Suprapubic skin (tissue), 4 donors: ENCODE measurements at regions not wholly inside any gene's neighbourhood (a gene's known extent, or its start where the extent isn't known, plus 50 kb on each side); places are given as distances from the start of the nearest gene placed in this dataset.

Experiments used
- EP300 ChIP-seq: sonication (generic); formaldehyde crosslinking; IDR thresholded peaks from one replicate; pipeline ENCODE4 v1.6.1; 2017; ENCODE audit warnings: antibody characterized with exemption
- POLR2A ChIP-seq, 2 donors: fragments of 450-650 bp; IDR thresholded peaks; one replicate each; pipeline ENCODE4 v1.6.1; 2017; ENCODE audit warnings: antibody characterized with exemption in 2 of 2, mild to moderate bottlenecking in 2 of 2, moderate library complexity in 2 of 2
- POLR2AphosphoS5 ChIP-seq, 3 donors: sonication (generic); formaldehyde crosslinking; IDR thresholded peaks; one replicate each; pipeline ENCODE4 v1.6.1; 2017; ENCODE audit warnings: antibody characterized with exemption in 3 of 3
- TF ChIP-seq, protein P1 (sequence below), 2 donors: fragments of 200-600 bp in 1 of 2; fragments of 450-650 bp in 1 of 2; sonication (generic) in 1 of 2; IDR thresholded peaks; one replicate each; pipeline ENCODE4 v1.5.1; 2016 to 2019; ENCODE audit warnings: antibody characterized with exemption in 2 of 2, mild to moderate bottlenecking in 1 of 2, moderate library complexity in 1 of 2

DNA sequence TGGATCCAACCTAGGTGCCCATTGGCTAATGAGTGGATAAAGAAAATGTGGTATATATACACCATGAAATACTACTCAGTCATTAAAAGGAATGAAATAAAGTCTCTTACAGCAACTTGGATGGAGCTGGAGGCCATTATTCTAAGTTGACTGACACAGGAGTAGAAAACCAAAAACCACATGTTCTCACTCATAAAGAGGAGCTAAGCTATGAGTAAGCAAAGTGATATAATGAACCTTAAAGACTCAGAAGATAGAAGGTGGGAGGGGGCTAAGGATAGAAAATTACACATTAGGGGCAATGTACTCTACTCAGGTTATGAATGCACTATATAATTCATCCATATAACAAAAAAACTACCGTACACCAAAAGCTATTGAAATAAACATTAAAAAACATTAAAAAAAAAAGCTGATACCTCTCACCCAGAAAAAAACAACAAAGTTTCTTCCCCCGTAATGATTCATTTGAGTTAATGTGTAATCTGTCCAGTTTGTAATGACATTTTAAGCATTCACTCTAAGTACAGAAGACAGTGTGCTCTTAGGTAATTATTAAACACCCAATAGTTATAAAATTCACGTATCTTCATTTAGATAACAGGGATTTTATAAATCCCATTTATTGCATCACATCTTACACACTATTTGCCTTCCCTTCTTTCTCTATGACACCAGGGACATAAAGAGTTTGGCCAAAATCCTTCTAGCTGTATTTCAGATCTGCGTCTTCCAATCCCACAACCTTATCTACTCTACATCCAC lies 941.5 kb downstream of the CDH11 start:
- TF ChIP-seq POLR2A (IDR thresholded peaks at IDR 0.05): no peak
- TF ChIP-seq, protein P1, sequence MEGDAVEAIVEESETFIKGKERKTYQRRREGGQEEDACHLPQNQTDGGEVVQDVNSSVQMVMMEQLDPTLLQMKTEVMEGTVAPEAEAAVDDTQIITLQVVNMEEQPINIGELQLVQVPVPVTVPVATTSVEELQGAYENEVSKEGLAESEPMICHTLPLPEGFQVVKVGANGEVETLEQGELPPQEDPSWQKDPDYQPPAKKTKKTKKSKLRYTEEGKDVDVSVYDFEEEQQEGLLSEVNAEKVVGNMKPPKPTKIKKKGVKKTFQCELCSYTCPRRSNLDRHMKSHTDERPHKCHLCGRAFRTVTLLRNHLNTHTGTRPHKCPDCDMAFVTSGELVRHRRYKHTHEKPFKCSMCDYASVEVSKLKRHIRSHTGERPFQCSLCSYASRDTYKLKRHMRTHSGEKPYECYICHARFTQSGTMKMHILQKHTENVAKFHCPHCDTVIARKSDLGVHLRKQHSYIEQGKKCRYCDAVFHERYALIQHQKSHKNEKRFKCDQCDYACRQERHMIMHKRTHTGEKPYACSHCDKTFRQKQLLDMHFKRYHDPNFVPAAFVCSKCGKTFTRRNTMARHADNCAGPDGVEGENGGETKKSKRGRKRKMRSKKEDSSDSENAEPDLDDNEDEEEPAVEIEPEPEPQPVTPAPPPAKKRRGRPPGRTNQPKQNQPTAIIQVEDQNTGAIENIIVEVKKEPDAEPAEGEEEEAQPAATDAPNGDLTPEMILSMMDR (IDR thresholded peaks at IDR 0.05): no peak
- no peak for TF ChIP-seq POLR2AphosphoS5 (IDR thresholded peaks at IDR 0.05)
- TF ChIP-seq EP300: no peak
